CD4-positive, alpha-beta T cell (primary cell): ENCODE measurements at regions not wholly inside any gene's neighbourhood (a gene's known extent, or its start where the extent isn't known, plus 50 kb on each side); places are given as distances from the start of the nearest gene placed in this dataset.

ENCODE experiments used
- ATAC-seq: fragments of 200-7000 bp; cut with Tn5 transposase; one replicate; pipeline ENCODE4 v1.10.0; 2022; ENCODE audit warnings: mild to moderate bottlenecking; ENCODE audit not compliant: poor library complexity
- CTCF ChIA-PET: fragments of 350-600 bp; sonication (Branson Sonifier 250); formaldehyde crosslinking; loops from one replicate; lab custom pipeline; 2021; ENCODE audit warnings: antibody characterized with exemption, inconsistent platforms; lab: Charles Lee
- POLR2A ChIA-PET: fragments of 350-600 bp; sonication (Branson Sonifier 250); formaldehyde crosslinking; loops from one replicate; lab custom pipeline; 2021; ENCODE audit warnings: antibody characterized with exemption, inconsistent platforms; lab: Charles Lee
- DNase-seq, 14 experiments: peaks; one replicate each; pipeline ENCODE4 v3.0.0-alpha.2; 2013 to 2020; ENCODE audit warnings: mixed read lengths in 2 of 14
- H3K27ac ChIP-seq, 2 donors: one replicate each; pipeline versions ENCODE4 v1.5.1 to v1.7.0; 2013; ENCODE audit warnings: low read length in 2 of 2, low read depth in 1 of 2, mild to moderate bottlenecking in 1 of 2
- H3K27me3 ChIP-seq, 2 experiments: 1 replicate in 1 of 2; 2 replicates in 1 of 2; pipeline versions ENCODE4 v1.6.1 to v1.7.0; 2013; ENCODE audit warnings: low read length in 2 of 2, control low read depth in 1 of 2, mild to moderate bottlenecking in 1 of 2, moderate library complexity in 1 of 2; ENCODE audit not compliant: insufficient read depth in 2 of 2, control insufficient read depth in 1 of 2
- H3K36me3 ChIP-seq: one replicate; pipeline ENCODE4 v1.6.1; 2013; ENCODE audit warnings: low read length, control low read depth; ENCODE audit not compliant: insufficient read depth
- H3K4me1 ChIP-seq: one replicate; pipeline ENCODE4 v1.6.1; 2013; ENCODE audit warnings: low read length, control low read depth; ENCODE audit not compliant: insufficient read depth
- H3K4me3 ChIP-seq: one replicate; pipeline ENCODE4 v1.5.1; 2013; ENCODE audit warnings: mild to moderate bottlenecking, low read length, moderate library complexity
- H3K9me3 ChIP-seq, 2 experiments: 1 replicate in 1 of 2; 2 replicates in 1 of 2; pipeline versions ENCODE4 v1.6.1 to v1.7.0; 2013; ENCODE audit warnings: low read length in 2 of 2, mild to moderate bottlenecking in 2 of 2, control low read depth in 1 of 2, moderate library complexity in 1 of 2; ENCODE audit not compliant: control insufficient read depth in 1 of 2, insufficient read depth in 1 of 2
- H3K27ac Mint-ChIP-seq: one replicate; pipeline ENCODE4 v1.8.0; 2020; ENCODE audit warnings: mixed read lengths
- H3K27me3 Mint-ChIP-seq: one replicate; pipeline ENCODE4 v1.8.0; 2021; ENCODE audit warnings: mixed read lengths
- H3K36me3 Mint-ChIP-seq: one replicate; pipeline ENCODE4 v1.8.0; 2021; ENCODE audit warnings: low read depth, mixed read lengths
- H3K4me1 Mint-ChIP-seq: one replicate; pipeline ENCODE4 v1.8.0; 2021; ENCODE audit warnings: low read depth, mixed read lengths
- H3K4me3 Mint-ChIP-seq: one replicate; pipeline ENCODE4 v1.8.0; 2020; ENCODE audit warnings: mild to moderate bottlenecking, mixed read lengths
- H3K9me3 Mint-ChIP-seq: one replicate; pipeline ENCODE4 v1.8.0; 2020; ENCODE audit warnings: mixed read lengths
- CTCF ChIP-seq: fragments of 200-600 bp; IDR thresholded peaks from one replicate; pipeline ENCODE4 v1.8.0; 2022; ENCODE audit warnings: antibody characterized with exemption, mild to moderate bottlenecking
- intact Hi-C, 2 experiments: fragments of 100-400 bp; cut with DNase I in 1 of 2; cut with micrococcal nuclease in 1 of 2; formaldehyde crosslinking; loops; one replicate each; pipeline versions ENCODE4 v1.15.1 to v1.9.0; 2023 to 2025; cut with DNase I, micrococcal nuclease

GRCh38 chrX:52270453-52271116 is 85.9 kb downstream of the MAGED4 start:
- ChIA-PET POLR2A (no interaction called here), CTCF (no interaction called here)
- intact Hi-C loops = no loop called here
- TF ChIP-seq CTCF = no peak
- no peak overlapping the region for H3K4me3 Mint-ChIP-seq
- H3K27ac Mint-ChIP-seq = no peak overlapping the region
- no peaks in the 10 kb centered on the region for H3K9me3 Mint-ChIP-seq
- ATAC-seq (no peak), DNase-seq (no peak)
- Histone ChIP-seq H3K4me1 (no peaks in the 10 kb centered on the region), H3K9me3 (no peaks in the 10 kb centered on the region), H3K27me3 (peaks cover 0 to 7% of the 10 kb centered on the region in 2 experiments), H3K27ac (no peak overlapping the region), H3K36me3 (no peaks in the 10 kb centered on the region), H3K4me3 (no peak overlapping the region)
- H3K36me3 Mint-ChIP-seq = no peaks in the 10 kb centered on the region
- H3K27me3 Mint-ChIP-seq = peaks cover 10% of the 10 kb centered on the region
- no peaks in the 10 kb centered on the region for H3K4me1 Mint-ChIP-seq

- H3K36me3 Mint-ChIP-seq = no peaks in the 10 kb centered on the region
- Histone ChIP-seq H3K27me3 (peaks cover 0 to 5% of the 10 kb centered on the region in 2 experiments), H3K4me3 (no peak overlapping the region), H3K9me3 (no peaks in the 10 kb centered on the region), H3K36me3 (no peaks in the 10 kb centered on the region), H3K27ac (no peak overlapping the region), H3K4me1 (no peaks in the 10 kb centered on the region)
- intact Hi-C loops = no loop called here
- ChIA-PET CTCF (no interaction called here), POLR2A (no interaction called here)
- TF ChIP-seq CTCF = no peak
- H3K4me1 Mint-ChIP-seq = no peaks in the 10 kb centered on the region
- ATAC-seq (no peak), DNase-seq (peak in 3 of 14 experiments; percentile 7 to 22 (median 8))
- peaks cover 7% of the 10 kb centered on the region for H3K27me3 Mint-ChIP-seq
- H3K27ac Mint-ChIP-seq = no peak overlapping the region
- H3K9me3 Mint-ChIP-seq = no peaks in the 10 kb centered on the region
- no peak overlapping the region for H3K4me3 Mint-ChIP-seq
These were observed 86.5 kb downstream of the MAGED4 start for GRCh38 chrX:52271206-52271605.

GRCh38 chrX:52277666-52278065 is 91.2 kb upstream of the XAGE2 start:
- intact Hi-C loops = no loop called here
- ATAC-seq (no peak), DNase-seq (no peak)
- Mint-ChIP-seq H3K36me3 (no peaks in the 10 kb centered on the region), H3K4me1 (no peaks in the 10 kb centered on the region), H3K27ac (no peak overlapping the region), H3K27me3 (peaks cover 27% of the 10 kb centered on the region), H3K9me3 (no peaks in the 10 kb centered on the region), H3K4me3 (no peak overlapping the region)
- Histone ChIP-seq H3K9me3 (no peaks in the 10 kb centered on the region), H3K4me3 (no peak overlapping the region), H3K4me1 (no peaks in the 10 kb centered on the region), H3K36me3 (no peaks in the 10 kb centered on the region), H3K27me3 (no peaks in the 10 kb centered on the region), H3K27ac (no peak overlapping the region)
- POLR2A ChIA-PET = no interaction called here
- CTCF ChIA-PET = no interaction called here
- no peak for TF ChIP-seq CTCF
